ENCODE measurements at regions not wholly inside any gene's neighbourhood (a gene's known extent, or its start where the extent isn't known, plus 50 kb on each side); places are given as distances from the start of the nearest gene placed in this dataset.

DNA sequence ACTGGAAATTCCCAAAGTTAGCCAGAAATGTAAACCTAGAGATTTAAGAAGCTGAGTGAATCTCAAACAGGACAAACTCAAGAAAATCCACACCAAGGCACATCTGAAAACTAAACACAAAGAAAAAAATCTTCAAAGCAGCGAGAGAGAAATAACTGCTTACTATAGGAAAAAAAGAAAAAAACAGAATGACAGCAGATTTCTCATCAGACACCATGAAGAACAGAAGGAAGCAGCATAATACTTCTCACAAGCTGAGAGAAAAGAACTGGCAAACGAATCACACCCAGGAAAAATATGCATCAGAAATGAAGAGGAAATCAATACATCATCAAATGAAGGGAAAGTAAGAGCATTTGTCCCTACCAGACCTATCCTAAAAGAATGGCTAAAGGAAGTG lies 236.3 kb upstream of the ADAMTS3 start:
- Mint-ChIP-seq H3K36me3 (no peaks in the 10 kb centered on the region), H3K27me3 (ENCODE audit: low read depth in 3 of 3) (no peaks in the 10 kb centered on the region), H3K4me3 (no peak overlapping the region), H3K27ac (no peak overlapping the region), H3K9me3 (peaks cover 2 to 4% (median 3%) of the 10 kb centered on the region in 7 donors), H3K4me1 (no peaks in the 10 kb centered on the region)
- no CpG with 5 or more reads among the region's 2 CpGs for WGBS (ENCODE audit: insufficient coverage)
- H3K27ac ChIP-seq (ENCODE audit: low read depth in 1 of 2, low read length in 2 of 2): no peak overlapping the region
- no peak overlapping the region for H2AFZ ChIP-seq (ENCODE audit: insufficient read depth, low read depth, low read length, poor library complexity, severe bottlenecking)
- no peaks in the 10 kb centered on the region for H3K79me2 ChIP-seq (ENCODE audit: insufficient read depth, low read length)
- no peak overlapping the region for H3K9ac ChIP-seq (ENCODE audit: insufficient read depth, low read length, poor library complexity, severe bottlenecking)
- TF ChIP-seq, protein P1, sequence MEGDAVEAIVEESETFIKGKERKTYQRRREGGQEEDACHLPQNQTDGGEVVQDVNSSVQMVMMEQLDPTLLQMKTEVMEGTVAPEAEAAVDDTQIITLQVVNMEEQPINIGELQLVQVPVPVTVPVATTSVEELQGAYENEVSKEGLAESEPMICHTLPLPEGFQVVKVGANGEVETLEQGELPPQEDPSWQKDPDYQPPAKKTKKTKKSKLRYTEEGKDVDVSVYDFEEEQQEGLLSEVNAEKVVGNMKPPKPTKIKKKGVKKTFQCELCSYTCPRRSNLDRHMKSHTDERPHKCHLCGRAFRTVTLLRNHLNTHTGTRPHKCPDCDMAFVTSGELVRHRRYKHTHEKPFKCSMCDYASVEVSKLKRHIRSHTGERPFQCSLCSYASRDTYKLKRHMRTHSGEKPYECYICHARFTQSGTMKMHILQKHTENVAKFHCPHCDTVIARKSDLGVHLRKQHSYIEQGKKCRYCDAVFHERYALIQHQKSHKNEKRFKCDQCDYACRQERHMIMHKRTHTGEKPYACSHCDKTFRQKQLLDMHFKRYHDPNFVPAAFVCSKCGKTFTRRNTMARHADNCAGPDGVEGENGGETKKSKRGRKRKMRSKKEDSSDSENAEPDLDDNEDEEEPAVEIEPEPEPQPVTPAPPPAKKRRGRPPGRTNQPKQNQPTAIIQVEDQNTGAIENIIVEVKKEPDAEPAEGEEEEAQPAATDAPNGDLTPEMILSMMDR (IDR thresholded peaks at IDR 0.05): no peak
- H3K9me3 ChIP-seq (replicated peaks in 1 of 2; ENCODE audit: control insufficient read depth in 1 of 2, insufficient read depth in 1 of 2, low read length in 2 of 2): no peaks in the 10 kb centered on the region
- no peaks in the 10 kb centered on the region for H3K4me1 ChIP-seq (ENCODE audit: control insufficient read depth in 1 of 2, insufficient read depth in 2 of 2, low read length in 2 of 2)
- no peak overlapping the region for H3K4me2 ChIP-seq (replicated peaks; ENCODE audit: extremely low read depth, low read length, poor library complexity, severe bottlenecking)
- no peaks in the 10 kb centered on the region for H3K27me3 ChIP-seq (ENCODE audit: control insufficient read depth in 2 of 2, insufficient read depth in 2 of 2, low read length in 2 of 2)
- intact Hi-C loops (cut with micrococcal nuclease): no loop called here
- H3K36me3 ChIP-seq (replicated peaks in 1 of 2; ENCODE audit: control insufficient read depth in 1 of 2, insufficient read depth in 2 of 2, low read length in 2 of 2): no peaks in the 10 kb centered on the region
- no peaks in the 10 kb centered on the region for H4K20me1 ChIP-seq (ENCODE audit: insufficient read depth, low read length)
- no peak for DNase-seq
- no peak overlapping the region for H3K4me3 ChIP-seq (replicated peaks in 1 of 3; ENCODE audit: low read depth in 2 of 3, low read length in 3 of 3)

DNA sequence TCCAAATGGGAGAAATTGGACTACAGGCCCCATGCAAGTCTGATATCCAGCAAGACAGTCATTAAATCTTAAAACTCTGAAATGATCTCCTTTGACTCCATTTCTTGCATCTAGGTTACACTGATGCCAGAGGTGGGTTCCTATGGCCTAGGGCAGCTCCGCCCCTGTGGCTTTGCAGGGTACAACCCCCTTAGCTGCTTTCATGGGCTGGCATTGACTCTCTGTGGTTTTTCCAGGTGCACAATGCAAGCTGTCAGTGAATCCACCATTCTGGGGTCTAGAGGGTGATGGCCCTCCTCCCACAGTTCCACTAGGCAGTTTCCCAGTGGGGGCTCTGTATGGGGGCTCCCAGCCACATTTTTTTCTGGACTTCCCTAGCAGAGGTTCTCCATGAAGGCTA lies 228.5 kb upstream of the ADAMTS3 start:
- Mint-ChIP-seq H3K9me3 (peaks cover 0 to 16% (median 4%) of the 10 kb centered on the region in 7 donors), H3K27ac (no peak overlapping the region), H3K36me3 (no peaks in the 10 kb centered on the region), H3K4me1 (no peaks in the 10 kb centered on the region), H3K4me3 (no peak overlapping the region), H3K27me3 (ENCODE audit: low read depth in 3 of 3) (no peaks in the 10 kb centered on the region)
- Histone ChIP-seq H3K27ac (ENCODE audit: low read depth in 1 of 2, low read length in 2 of 2) (no peak overlapping the region), H3K4me2 (replicated peaks; ENCODE audit: extremely low read depth, low read length, poor library complexity, severe bottlenecking) (no peak overlapping the region), H3K9me3 (replicated peaks in 1 of 2; ENCODE audit: control insufficient read depth in 1 of 2, insufficient read depth in 1 of 2, low read length in 2 of 2) (peaks cover 7 to 9% of the 10 kb centered on the region in 2 donors), H3K79me2 (ENCODE audit: insufficient read depth, low read length) (no peaks in the 10 kb centered on the region), H3K4me1 (ENCODE audit: control insufficient read depth in 1 of 2, insufficient read depth in 2 of 2, low read length in 2 of 2) (no peaks in the 10 kb centered on the region), H2AFZ (ENCODE audit: insufficient read depth, low read depth, low read length, poor library complexity, severe bottlenecking) (no peak overlapping the region), H4K20me1 (ENCODE audit: insufficient read depth, low read length) (no peaks in the 10 kb centered on the region), H3K27me3 (ENCODE audit: control insufficient read depth in 2 of 2, insufficient read depth in 2 of 2, low read length in 2 of 2) (no peaks in the 10 kb centered on the region), H3K4me3 (replicated peaks in 1 of 3; ENCODE audit: low read depth in 2 of 3, low read length in 3 of 3) (no peak overlapping the region), H3K9ac (ENCODE audit: insufficient read depth, low read length, poor library complexity, severe bottlenecking) (no peak overlapping the region), H3K36me3 (replicated peaks in 1 of 2; ENCODE audit: control insufficient read depth in 1 of 2, insufficient read depth in 2 of 2, low read length in 2 of 2) (no peaks in the 10 kb centered on the region)
- TF ChIP-seq, protein P1 (IDR thresholded peaks at IDR 0.05): no peak
- no CpG with 5 or more reads among the region's 1 CpG for WGBS (ENCODE audit: insufficient coverage)
- intact Hi-C loops (cut with micrococcal nuclease): no loop called here
- no peak for DNase-seq
